HFFc6 (cell line): ENCODE measurements at regions not wholly inside any gene's neighbourhood (a gene's known extent, or its start where the extent isn't known, plus 50 kb on each side); places are given as distances from the start of the nearest gene placed in this dataset.

Experiments
- DNase-seq: peaks from one replicate; pipeline ENCODE4 v3.0.0-alpha.2; 2018
- H3K27ac Mint-ChIP-seq: 2 replicates; pipeline ENCODE4 v1.8.0; 2020; ENCODE audit warnings: mild to moderate bottlenecking, mixed read lengths
- H3K27me3 Mint-ChIP-seq: 2 replicates; pipeline ENCODE4 v1.8.0; 2021; ENCODE audit warnings: mild to moderate bottlenecking, moderate library complexity, mixed read lengths; ENCODE audit not compliant: insufficient read depth
- H3K36me3 Mint-ChIP-seq: 2 replicates; pipeline ENCODE4 v1.8.0; 2021; ENCODE audit warnings: low read depth, mixed read lengths
- H3K4me1 Mint-ChIP-seq: 2 replicates; pipeline ENCODE4 v1.8.0; 2020; ENCODE audit warnings: low read depth, mixed read lengths
- H3K4me3 Mint-ChIP-seq: 2 replicates; pipeline ENCODE4 v1.8.0; 2020; ENCODE audit warnings: mild to moderate bottlenecking, moderate library complexity, mixed read lengths
- H3K9me3 Mint-ChIP-seq: 2 replicates; pipeline ENCODE4 v1.8.0; 2020; ENCODE audit warnings: mild to moderate bottlenecking, mixed read lengths
- CTCF ChIP-seq: fragments of 200-600 bp; sonication (generic); IDR thresholded peaks from 2 replicates; pipeline ENCODE4 v1.5.0; 2021; ENCODE audit warnings: antibody characterized with exemption, mild to moderate bottlenecking

GRCh38 chr4:142960867-142961644 lies 115.0 kb upstream of the INPP4B start:
- H3K27me3 Mint-ChIP-seq: peaks cover 13% of the 10 kb centered on the region
- no peak overlapping the region for H3K27ac Mint-ChIP-seq
- H3K4me3 Mint-ChIP-seq: no peak overlapping the region
- no peaks in the 10 kb centered on the region for H3K36me3 Mint-ChIP-seq
- TF ChIP-seq CTCF: no peak
- H3K4me1 Mint-ChIP-seq: no peaks in the 10 kb centered on the region
- no peaks in the 10 kb centered on the region for H3K9me3 Mint-ChIP-seq
- no peak for DNase-seq

DNA sequence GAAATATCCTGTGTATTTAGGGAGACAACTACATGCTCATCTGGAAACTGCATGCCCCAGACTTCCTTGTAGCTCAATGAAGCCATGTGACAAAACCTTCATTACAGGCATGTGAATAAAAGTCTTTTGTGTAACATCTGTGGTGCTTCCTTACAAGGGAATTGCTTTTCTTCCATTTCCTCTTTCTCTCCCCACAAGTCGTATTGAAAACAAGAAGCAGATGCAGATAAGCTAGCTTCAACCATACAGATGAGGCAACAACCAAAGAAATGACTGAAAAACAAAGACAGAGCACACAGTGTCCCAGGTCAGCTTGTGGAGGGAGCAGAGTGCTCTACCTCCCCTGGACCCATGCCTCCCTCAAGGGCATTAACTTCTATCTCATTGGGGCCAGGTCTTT lies 115.8 kb upstream of the INPP4B start:
- Mint-ChIP-seq H3K27ac (no peak overlapping the region), H3K4me1 (no peaks in the 10 kb centered on the region), H3K36me3 (no peaks in the 10 kb centered on the region), H3K27me3 (peaks cover 13% of the 10 kb centered on the region), H3K4me3 (no peak overlapping the region), H3K9me3 (peaks cover 4% of the 10 kb centered on the region; the same call in 1 of the 2 replicates)
- no peak for TF ChIP-seq CTCF
- no peak for DNase-seq

GRCh38 chr4:142974328-142974727 lies 128.2 kb upstream of the INPP4B start:
- Mint-ChIP-seq H3K4me1 (no peaks in the 10 kb centered on the region), H3K36me3 (no peaks in the 10 kb centered on the region), H3K27me3 (peaks cover 2% of the 10 kb centered on the region; the same call in 1 of the 2 replicates), H3K27ac (no peak overlapping the region), H3K4me3 (no peak overlapping the region), H3K9me3 (no peaks in the 10 kb centered on the region)
- DNase-seq: no peak
- no peak for TF ChIP-seq CTCF

DNA sequence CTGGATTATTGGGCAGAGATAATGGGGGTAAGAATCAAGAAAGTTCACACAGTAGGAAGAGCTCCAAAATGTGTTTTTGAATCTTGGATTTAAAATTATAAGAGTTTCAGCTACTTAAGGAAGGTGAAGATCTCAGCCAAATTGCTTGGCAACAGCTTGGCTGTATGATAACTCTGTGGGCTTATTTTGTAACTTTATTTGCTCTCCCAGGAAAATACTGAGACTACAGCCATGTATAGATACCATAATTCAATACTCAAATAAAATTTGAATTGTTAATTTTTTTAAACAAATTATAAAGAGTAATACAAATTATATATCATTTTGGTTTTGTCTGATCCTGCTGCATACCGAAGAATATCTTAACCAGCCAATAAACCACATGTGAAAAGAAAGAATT lies 129.5 kb upstream of the INPP4B start:
- no peak for TF ChIP-seq CTCF
- Mint-ChIP-seq H3K27ac (no peak overlapping the region), H3K4me3 (no peak overlapping the region), H3K36me3 (no peaks in the 10 kb centered on the region), H3K9me3 (no peaks in the 10 kb centered on the region), H3K27me3 (peaks cover 2% of the 10 kb centered on the region), H3K4me1 (no peaks in the 10 kb centered on the region)
- DNase-seq: no peak

- Mint-ChIP-seq H3K4me1 (no peaks in the 10 kb centered on the region), H3K27me3 (peaks cover 2% of the 10 kb centered on the region), H3K27ac (no peak overlapping the region), H3K9me3 (no peaks in the 10 kb centered on the region), H3K36me3 (no peaks in the 10 kb centered on the region), H3K4me3 (no peak overlapping the region)
- no peak for DNase-seq
- no peak for TF ChIP-seq CTCF
Observed at GRCh38 chr4:142976482-142976881, 130.4 kb upstream of the INPP4B start.
